ENCODE measurements at regions not wholly inside any gene's neighbourhood (a gene's known extent, or its start where the extent isn't known, plus 50 kb on each side); places are given as distances from the start of the nearest gene placed in this dataset.

DNA sequence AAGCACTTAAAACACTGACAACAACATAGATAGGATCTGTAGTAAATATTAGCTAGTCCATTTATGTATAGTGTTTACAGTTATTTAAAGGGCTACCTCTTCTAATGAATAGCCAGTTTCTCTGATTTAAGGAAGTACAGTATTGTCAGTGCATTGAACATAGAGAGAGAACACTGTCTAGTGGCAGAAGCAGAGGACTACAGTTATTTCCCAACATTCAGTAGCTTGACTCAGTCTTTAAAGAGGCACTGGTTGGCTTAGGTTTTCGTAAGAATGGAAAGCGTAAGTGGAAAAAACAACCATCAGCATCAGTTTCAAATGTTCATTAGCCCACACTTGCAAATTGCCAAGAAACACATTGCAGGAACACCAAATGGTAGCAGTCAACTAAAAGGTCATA is 125.0 kb upstream of the HMGA2 start (continued):
- TF ChIP-seq SREBF2 (IDR thresholded peaks at IDR 0.05) (no peak), NR3C1 (IDR thresholded peaks at IDR 0.05) (no peak), RAD21 (conservative IDR thresholded peaks at IDR 0.05 in 1 of 2, IDR thresholded peaks at IDR 0.05 in 1 of 2) (peak; percentile 45 to 52), ZC3H11A (IDR thresholded peaks at IDR 0.05) (no peak), HEYL (CRISPR knock-in tag; IDR thresholded peaks at IDR 0.05) (no peak)
- TF ChIP-seq, protein P1, sequence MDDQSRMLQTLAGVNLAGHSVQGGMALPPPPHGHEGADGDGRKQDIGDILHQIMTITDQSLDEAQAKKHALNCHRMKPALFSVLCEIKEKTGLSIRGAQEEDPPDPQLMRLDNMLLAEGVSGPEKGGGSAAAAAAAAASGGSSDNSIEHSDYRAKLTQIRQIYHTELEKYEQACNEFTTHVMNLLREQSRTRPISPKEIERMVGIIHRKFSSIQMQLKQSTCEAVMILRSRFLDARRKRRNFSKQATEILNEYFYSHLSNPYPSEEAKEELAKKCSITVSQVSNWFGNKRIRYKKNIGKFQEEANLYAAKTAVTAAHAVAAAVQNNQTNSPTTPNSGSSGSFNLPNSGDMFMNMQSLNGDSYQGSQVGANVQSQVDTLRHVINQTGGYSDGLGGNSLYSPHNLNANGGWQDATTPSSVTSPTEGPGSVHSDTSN (IDR thresholded peaks at IDR 0.05), result no peak
- TF ChIP-seq, protein P2, sequence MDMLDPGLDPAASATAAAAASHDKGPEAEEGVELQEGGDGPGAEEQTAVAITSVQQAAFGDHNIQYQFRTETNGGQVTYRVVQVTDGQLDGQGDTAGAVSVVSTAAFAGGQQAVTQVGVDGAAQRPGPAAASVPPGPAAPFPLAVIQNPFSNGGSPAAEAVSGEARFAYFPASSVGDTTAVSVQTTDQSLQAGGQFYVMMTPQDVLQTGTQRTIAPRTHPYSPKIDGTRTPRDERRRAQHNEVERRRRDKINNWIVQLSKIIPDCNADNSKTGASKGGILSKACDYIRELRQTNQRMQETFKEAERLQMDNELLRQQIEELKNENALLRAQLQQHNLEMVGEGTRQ (IDR thresholded peaks at IDR 0.05), result no peak
- TF ChIP-seq, protein P3, sequence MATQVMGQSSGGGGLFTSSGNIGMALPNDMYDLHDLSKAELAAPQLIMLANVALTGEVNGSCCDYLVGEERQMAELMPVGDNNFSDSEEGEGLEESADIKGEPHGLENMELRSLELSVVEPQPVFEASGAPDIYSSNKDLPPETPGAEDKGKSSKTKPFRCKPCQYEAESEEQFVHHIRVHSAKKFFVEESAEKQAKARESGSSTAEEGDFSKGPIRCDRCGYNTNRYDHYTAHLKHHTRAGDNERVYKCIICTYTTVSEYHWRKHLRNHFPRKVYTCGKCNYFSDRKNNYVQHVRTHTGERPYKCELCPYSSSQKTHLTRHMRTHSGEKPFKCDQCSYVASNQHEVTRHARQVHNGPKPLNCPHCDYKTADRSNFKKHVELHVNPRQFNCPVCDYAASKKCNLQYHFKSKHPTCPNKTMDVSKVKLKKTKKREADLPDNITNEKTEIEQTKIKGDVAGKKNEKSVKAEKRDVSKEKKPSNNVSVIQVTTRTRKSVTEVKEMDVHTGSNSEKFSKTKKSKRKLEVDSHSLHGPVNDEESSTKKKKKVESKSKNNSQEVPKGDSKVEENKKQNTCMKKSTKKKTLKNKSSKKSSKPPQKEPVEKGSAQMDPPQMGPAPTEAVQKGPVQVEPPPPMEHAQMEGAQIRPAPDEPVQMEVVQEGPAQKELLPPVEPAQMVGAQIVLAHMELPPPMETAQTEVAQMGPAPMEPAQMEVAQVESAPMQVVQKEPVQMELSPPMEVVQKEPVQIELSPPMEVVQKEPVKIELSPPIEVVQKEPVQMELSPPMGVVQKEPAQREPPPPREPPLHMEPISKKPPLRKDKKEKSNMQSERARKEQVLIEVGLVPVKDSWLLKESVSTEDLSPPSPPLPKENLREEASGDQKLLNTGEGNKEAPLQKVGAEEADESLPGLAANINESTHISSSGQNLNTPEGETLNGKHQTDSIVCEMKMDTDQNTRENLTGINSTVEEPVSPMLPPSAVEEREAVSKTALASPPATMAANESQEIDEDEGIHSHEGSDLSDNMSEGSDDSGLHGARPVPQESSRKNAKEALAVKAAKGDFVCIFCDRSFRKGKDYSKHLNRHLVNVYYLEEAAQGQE (IDR thresholded peaks at IDR 0.05), result no peak

GRCh38 chr12:65703176-65703575 is 121.1 kb upstream of the HMGA2 start:
- H3K4me1 ChIP-seq, result peaks cover 5% of the 10 kb centered on the region; the same call in 1 of the 3 replicates
- DNase-seq (ENCODE audit: low read depth in 1 of 2, low spot score in 1 of 2) (no peak), FAIRE-seq (no peak), ATAC-seq (no peak)
- no peak overlapping the region for H3K27ac ChIP-seq
- H3K4me2 ChIP-seq, result no peak overlapping the region
- TF ChIP-seq CHD4 (IDR thresholded peaks at IDR 0.05; ENCODE audit: borderline replicate concordance), result no peak
- no peak for TF ChIP-seq POLR2A (IDR thresholded peaks at IDR 0.05; ENCODE audit: low read length)
- peak; percentile 72 for TF ChIP-seq ZC3H11A (IDR thresholded peaks at IDR 0.05)
- no peak overlapping the region for H3K4me3 ChIP-seq
- ChIA-PET CTCF (interaction anchor here (2.0 to 2.1 kb wide), 2 partner anchors 9 to 101 kb away, joined by 5 to 7 read pairs; no protein-coding TSS in a partner anchor), POLR2A (no interaction called here)
- H3K9me3 ChIP-seq, result peaks cover 8% of the 10 kb centered on the region; the same call in 2 of the 3 replicates
- 84% methylated on average over 5 of the region's 5 CpGs for WGBS (ENCODE audit: missing lambda C conversion rate)

- no peak for DNase-seq (ENCODE audit: low read depth in 1 of 2, low spot score in 1 of 2)
- ATAC-seq, result no peak
- Histone ChIP-seq H3K4me2 (no peak overlapping the region), H3K4me3 (no peak overlapping the region), H3K27ac (no peak overlapping the region), H3K9me3 (peaks cover 8% of the 10 kb centered on the region; the same call in 2 of the 3 replicates), H3K4me1 (no peaks in the 10 kb centered on the region)
- no peak for FAIRE-seq
- ChIA-PET CTCF (no interaction called here), POLR2A (no interaction called here)
- TF ChIP-seq CHD4 (IDR thresholded peaks at IDR 0.05; ENCODE audit: borderline replicate concordance) (no peak), CHD2 (IDR thresholded peaks at IDR 0.05; ENCODE audit: low read length, partially characterized antibody) (no peak), HOXA7 (CRISPR knock-in tag; IDR thresholded peaks at IDR 0.05) (no peak), POLR2AphosphoS2 (conservative IDR thresholded peaks at IDR 0.05; ENCODE audit: low read length) (no peak), PHF8 (IDR thresholded peaks at IDR 0.05; ENCODE audit: borderline replicate concordance, low read depth) (no peak), ESRRA (IDR thresholded peaks at IDR 0.05; ENCODE audit: borderline replicate concordance, low read length) (no peak), ZSCAN20 (CRISPR knock-in tag; IDR thresholded peaks at IDR 0.05) (no peak), NFE2L2 (conservative IDR thresholded peaks at IDR 0.05; ENCODE audit: low read length) (no peak), FOSL2 (IDR thresholded peaks at IDR 0.05) (no peak), FOSL2 (CRISPR knock-in tag; IDR thresholded peaks at IDR 0.05) (no peak), FOXS1 (CRISPR knock-in tag; IDR thresholded peaks at IDR 0.05) (no peak)
- TF ChIP-seq, protein P4, sequence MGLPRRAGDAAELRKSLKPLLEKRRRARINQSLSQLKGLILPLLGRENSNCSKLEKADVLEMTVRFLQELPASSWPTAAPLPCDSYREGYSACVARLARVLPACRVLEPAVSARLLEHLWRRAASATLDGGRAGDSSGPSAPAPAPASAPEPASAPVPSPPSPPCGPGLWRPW (IDR thresholded peaks at IDR 0.05), result no peak
- 90% methylated on average over 2 of the region's 2 CpGs for WGBS (ENCODE audit: missing lambda C conversion rate)
Measured at GRCh38 chr12:65705380-65705876, 118.9 kb upstream of the HMGA2 start.

Measured in A549 (cell line).